Stimulated activated CD4-positive, alpha-beta T cell treated with anti-CD3 and anti-CD28 coated beads, Interleukin-15, amount 100 ng/mL, for 48 hours (primary cell): ENCODE measurements at regions not wholly inside any gene's neighbourhood (a gene's known extent, or its start where the extent isn't known, plus 50 kb on each side); places are given as distances from the start of the nearest gene placed in this dataset.

Experiments used
- DNase-seq, 2 donors: peaks; one replicate each; pipeline ENCODE4 v3.0.0-alpha.2; 2020; ENCODE audit warnings: low read depth in 2 of 2

DNA sequence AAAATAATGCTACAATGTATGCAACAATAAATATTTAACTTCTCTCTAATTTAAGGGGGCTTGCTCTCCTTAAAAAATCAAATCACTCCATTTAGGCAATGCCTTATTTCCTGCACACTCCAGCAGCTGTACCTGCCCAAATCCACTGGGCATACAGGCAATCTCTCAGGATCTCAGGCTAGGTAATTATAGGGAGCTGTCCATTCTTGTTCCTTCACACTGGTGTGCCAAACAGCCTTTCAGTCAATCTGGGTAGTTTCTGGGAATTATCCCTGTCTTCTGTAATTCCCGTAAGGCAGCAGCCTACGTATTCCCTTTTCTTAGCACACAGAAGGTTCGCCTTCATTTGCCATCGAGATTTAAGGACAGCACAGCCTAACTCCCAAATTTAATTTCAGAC lies 922.6 kb upstream of the SLIT2 start:
- DNase-seq = no peak

DNA sequence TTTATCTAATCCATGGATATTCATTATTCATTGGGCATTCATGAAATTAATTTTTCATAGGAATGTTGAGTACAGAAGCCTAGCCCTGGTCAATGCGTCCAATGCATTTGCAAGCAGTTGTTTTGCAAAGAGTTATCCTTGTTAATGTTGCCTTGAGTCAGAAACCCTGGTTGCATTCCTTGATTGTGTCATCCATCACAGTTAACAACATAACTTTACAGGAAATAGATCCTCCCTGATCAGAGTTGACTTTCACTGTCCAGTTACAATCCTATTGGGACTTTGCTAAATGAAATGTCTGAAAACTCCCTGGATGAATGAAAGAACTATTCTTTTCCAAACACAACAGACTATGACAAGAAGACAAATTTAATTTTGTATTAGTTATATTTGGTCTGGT lies 924.3 kb upstream of the SLIT2 start:
- DNase-seq = no peak

DNA sequence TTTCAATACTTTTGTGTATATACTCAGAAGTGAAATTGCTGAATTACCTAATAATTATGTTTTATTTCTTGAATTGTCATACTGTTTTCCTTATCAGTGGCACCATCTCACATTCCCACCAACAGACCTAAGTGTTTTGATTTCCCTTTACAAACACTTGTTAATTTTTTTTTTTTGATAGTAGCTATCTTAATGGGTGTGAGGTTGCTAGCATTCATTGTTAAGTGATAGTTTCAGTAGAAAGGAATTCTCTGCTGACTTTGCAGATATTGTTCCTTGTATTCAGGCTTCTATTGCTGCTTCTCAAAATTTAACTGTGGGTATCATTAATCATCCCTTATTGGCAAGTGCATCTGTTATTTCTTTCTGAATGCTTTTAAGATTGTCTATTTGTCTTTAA lies 927.5 kb upstream of the SLIT2 start:
- no peak for DNase-seq

DNA sequence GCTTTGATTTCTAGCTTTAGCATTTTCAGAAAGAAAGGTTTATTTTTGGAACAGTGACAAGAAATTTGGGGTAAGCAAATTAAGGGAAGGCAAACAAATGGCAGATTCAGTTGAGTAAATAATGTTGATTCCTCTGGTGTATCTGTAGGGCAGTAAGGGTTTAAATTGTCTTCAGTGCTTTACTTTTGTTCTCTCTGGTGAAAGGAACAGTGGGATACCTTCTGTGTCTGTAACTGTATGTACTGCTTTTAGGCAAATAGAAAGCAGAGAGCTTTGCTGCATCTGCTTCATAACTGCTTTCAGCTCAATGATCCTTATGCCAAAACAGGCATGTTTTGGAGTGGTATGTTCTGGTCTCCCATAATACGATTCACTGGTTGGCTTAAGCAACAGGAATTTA lies 932.1 kb upstream of the SLIT2 start:
- no peak for DNase-seq

DNA sequence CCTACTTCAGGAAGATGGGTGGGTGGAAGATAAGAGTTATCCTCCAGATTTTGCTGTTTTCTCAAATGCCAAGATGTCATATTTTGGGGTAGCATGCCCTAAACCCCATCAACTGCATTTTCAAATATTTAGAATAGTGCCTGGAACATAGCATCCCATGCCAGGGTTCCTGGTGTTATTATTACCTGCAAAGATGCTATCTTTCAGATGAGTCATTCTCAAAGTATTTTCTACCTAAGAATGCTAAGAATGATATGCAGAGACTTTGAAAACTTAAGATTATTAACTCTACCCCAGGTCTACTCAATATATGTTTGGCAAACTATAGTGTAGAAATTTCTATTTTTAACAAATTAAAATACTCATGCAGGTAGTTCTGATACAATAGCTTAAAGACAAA lies 934.3 kb upstream of the SLIT2 start:
- no peak for DNase-seq

GRCh38 chr4:19314116-19314515 lies 937.6 kb upstream of the SLIT2 start:
- DNase-seq = no peak

GRCh38 chr4:19309378-19309777 lies 942.3 kb upstream of the SLIT2 start:
- no peak for DNase-seq

DNA sequence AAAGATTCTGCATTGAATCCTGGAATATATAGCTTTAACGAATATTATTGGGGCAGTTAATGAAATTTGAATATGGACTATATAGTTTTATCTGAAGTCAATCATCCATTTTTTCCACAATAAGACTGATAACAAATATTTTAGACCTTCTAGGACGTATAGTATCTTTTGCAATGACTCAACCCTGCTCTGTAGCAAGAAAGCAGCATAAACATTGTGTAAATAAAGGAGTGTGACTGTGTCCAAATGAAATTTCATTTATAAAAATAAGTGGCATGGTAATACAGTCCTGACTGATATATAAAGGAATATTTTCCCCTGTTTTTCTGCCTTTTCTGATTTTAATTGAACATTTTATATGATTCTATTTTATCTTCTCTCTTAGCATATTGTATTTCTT lies 947.7 kb upstream of the SLIT2 start:
- DNase-seq = no peak

DNA sequence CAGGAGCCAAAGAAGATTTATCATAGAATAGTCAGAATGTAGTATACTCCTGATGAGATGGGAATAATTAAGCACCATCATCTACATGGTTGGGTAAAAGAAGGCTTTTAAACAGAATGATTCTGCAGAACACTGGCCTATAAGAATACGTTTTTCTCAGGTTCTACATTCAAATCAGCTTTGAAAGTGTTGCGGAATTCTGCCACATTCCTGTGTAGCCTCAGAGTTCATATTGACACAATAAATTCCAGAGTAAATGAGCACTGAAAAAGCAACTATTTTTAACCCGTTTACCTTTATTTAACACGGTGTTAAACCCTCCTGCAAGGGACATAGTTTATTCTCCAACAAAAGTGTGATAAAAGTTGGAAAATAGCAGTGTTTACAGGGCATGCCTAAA lies 950.2 kb upstream of the SLIT2 start:
- no peak for DNase-seq

DNA sequence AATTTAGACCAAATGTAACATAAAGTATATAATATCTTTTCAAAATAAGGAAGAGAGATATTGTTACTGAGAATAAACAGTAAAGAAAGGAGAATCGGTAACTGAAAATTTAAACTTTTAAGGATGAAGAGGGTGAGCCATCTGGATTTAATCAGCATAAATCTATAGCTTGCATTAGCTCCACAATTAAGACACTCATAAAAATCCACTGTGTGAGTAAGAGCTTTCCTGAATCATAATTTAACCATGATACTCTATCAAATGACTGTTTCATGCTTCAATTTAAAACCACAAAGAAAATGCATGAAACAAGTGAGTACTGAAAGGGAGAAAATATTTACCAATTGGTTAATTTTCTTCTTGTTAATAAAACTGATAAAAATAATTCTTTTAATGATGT lies 951.5 kb upstream of the SLIT2 start:
- no peak for DNase-seq

DNA sequence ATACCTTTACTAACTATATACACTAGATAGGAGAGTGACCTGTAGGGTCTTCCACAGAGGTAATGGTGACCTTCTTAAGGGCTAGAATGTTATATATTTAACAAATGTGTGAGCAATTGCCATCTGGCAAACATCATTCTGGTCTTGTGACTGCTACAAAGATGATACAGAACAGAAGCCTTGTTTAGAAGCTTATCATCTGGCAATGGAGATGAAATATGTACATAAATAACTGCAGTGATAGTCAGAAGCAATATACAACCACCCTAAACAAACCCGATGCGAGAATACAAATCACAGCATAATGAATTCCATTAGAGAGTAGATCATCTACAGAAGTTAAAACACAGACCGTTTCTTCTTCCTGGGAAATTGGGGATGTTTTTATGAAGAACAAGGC lies 952.7 kb upstream of the SLIT2 start:
- DNase-seq = no peak

- no peak for DNase-seq
Measured at GRCh38 chr4:19293781-19294180, 957.9 kb upstream of the SLIT2 start.

GRCh38 chr4:19293080-19293479 lies 958.6 kb upstream of the SLIT2 start:
- DNase-seq = no peak

- no peak for DNase-seq
Measured at GRCh38 chr4:19286924-19287323, 964.8 kb upstream of the SLIT2 start.

DNA sequence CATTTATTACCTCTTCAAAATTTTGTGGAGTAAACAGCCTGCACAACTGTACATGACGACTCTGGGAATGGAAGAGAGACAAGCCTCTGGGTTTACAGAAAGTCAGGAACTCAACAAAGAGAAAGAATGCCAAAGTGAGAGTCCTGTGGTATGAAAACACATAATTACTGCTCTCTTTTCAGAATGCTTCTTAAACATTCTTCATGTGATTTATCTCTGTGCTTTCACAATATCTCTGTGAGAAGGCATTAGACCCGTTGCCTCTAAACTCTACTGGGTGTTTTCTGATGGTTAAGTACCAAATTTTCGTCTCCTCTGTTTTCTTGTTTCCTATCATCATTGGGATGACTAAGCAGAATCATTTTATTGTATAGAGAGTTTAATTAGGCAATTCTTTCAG lies 966.6 kb upstream of the SLIT2 start:
- no peak for DNase-seq

DNA sequence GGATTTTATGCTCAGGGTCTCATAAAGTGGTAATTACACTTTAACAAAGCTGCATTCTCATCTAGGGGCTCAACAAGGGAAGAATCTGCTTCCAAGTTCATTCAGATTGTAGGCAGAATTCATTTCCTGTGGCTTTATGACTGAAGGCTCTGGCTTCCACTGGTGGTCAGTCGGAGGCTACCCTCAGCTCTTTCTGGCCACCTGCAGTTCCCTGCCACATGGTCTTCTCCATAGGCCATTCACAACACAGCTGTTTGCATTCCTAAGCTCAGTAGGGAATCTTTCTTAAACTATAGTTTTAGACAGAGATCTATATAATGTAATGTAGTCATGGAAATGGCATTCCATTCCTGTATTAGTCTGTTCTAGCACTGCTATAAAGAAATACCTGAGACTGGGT lies 973.0 kb upstream of the SLIT2 start:
- DNase-seq = no peak

DNA sequence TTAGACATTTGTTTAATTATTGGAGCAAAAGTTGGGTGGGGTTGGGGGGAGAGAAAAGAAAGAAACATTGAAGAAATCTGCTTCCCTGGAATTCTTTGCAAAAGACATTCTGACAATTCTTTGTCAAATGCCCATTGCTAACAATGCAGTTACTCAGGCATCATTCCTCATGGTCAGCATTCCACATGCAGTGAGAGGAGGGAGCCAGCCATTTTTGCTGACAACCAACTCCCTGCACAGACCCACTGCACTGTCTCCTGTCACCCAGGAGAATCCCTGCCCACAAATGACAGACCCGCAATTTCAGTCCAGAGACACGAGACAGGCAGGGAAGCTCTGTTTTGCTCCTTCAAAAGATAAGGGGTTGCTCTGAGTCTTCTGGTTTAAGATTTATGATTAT lies 985.1 kb upstream of the SLIT2 start:
- no peak for DNase-seq

DNA sequence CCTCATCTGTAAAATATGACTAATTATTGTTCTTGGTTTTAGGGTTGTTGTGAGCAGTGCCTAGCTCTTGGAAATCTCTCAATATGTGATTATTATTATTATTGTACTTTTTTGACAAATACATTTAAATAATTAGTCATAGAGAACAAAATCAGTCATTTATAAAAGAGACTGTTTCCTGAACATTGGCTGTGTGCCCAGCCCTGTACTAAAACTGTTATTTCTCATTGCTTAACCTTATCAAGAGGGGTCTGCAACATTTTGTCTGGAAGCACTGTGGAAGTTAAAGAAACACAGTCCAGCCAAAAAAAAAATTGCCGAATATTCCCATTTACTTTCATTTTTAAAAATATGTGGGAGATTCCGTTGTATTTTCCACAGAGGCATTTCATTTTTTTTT lies 989.2 kb upstream of the SLIT2 start:
- DNase-seq = no peak

- no peak for DNase-seq
Measured at GRCh38 chr4:19260346-19260745, 991.4 kb upstream of the SLIT2 start.

- no peak for DNase-seq
Measured at GRCh38 chr4:19259920-19260319, 991.8 kb upstream of the SLIT2 start.

GRCh38 chr4:19256823-19257222 lies 994.9 kb upstream of the SLIT2 start:
- DNase-seq = no peak

DNA sequence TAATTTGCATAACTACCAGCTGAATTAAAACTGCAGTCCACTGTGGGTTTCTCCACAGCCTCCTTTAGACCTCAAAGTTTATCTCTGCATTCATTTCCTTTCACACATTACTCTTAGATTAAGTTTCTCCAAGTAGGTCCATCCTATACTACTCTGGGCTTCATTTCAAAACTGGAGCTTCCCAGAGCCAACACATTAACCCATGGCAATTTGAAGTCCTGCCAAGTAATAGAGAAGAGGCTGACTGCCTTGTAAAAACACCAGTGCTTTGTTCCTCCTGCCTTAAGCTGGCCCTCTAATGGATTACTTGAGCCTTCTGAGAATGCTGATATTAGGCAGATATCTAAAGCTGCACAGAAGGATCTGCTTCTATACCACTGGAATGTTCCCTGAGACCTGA lies 997.2 kb upstream of the SLIT2 start:
- DNase-seq = no peak

DNA sequence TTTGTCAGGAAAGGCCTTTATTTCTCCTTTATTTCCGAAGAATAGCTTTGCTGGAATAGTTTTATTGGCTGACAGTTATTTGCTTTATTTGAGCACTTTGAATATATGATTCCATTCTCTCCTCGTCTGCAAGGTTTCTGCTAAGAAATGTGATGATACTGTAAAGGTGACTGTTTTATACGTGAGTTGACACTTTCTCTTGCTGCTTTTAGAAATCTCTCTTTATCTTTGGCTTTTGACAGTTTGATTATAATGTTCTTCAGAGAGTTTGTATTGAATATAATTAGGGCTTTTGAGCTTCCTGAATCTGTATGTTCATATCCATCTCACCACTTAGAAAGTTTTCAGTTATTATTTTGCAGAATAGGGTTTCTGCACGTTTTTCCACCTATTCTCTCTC lies 1003.7 kb upstream of the SLIT2 start:
- DNase-seq = no peak

GRCh38 chr4:19241895-19242294 lies 1009.8 kb upstream of the SLIT2 start:
- DNase-seq = no peak

DNA sequence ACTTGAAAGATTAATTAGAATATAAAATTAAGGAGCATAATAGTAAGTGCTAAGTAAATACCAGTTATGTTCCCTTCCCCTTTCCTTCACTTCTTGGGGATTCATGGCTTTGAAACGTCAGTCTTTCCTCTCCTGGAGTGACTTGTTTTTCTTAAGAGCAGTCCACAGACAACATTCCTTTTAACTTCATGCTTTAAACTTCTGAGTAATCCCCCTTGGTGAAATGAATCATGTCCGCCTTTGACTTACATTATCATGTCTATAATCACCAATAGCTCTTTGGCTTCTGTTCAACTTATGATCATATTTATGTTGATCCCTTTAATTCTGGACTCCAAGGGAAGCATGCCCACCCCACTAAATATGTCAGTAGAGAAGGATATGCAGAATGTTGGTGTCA lies 1012.1 kb upstream of the SLIT2 start:
- DNase-seq = no peak
